ENCODE measurements at regions not wholly inside any gene's neighbourhood (a gene's known extent, or its start where the extent isn't known, plus 50 kb on each side); places are given as distances from the start of the nearest gene placed in this dataset.

- ATAC-seq: no peak
- peaks cover 15 to 20% of the 10 kb centered on the region in 2 donors for H3K9me3 Mint-ChIP-seq
- peaks cover 8 to 25% of the 10 kb centered on the region in 2 donors for H3K36me3 Mint-ChIP-seq
- no peak overlapping the region for H3K27ac Mint-ChIP-seq
- no peak for DNase-seq (ENCODE audit: low spot score in 2 of 2)
Observed at GRCh38 chr16:54430491-54431030, 144.0 kb upstream of the IRX3 start.

- Mint-ChIP-seq H3K36me3 (peaks cover 8 to 20% of the 10 kb centered on the region in 2 donors), H3K27ac (no peak overlapping the region), H3K9me3 (peaks cover 12 to 14% of the 10 kb centered on the region in 2 donors)
- ATAC-seq (no peak), DNase-seq (ENCODE audit: low spot score in 2 of 2) (no peak)
Observed at GRCh38 chr16:54429029-54429428, 142.4 kb upstream of the IRX3 start.

GRCh38 chr16:54426553-54426849 lies 139.9 kb upstream of the IRX3 start:
- Mint-ChIP-seq H3K27ac (peak overlapping the region in 1 of 2 donors; percentile 26), H3K9me3 (peaks cover 12 to 14% of the 10 kb centered on the region in 2 donors), H3K36me3 (peaks cover 7 to 20% of the 10 kb centered on the region in 2 donors)
- no peak for ATAC-seq
- DNase-seq (ENCODE audit: low spot score in 2 of 2): no peak

GRCh38 chr16:54425681-54426552 lies 139.3 kb upstream of the IRX3 start:
- ATAC-seq: no peak
- Mint-ChIP-seq H3K27ac (peak overlapping the region in 1 of 2 donors; percentile 26), H3K9me3 (peaks cover 9 to 12% of the 10 kb centered on the region in 2 donors), H3K36me3 (peaks cover 1 to 16% of the 10 kb centered on the region in 2 donors)
- DNase-seq (ENCODE audit: low spot score in 2 of 2): no peak

GRCh38 chr16:54425068-54425467 lies 138.5 kb upstream of the IRX3 start:
- Mint-ChIP-seq H3K36me3 (peaks cover 0 to 10% of the 10 kb centered on the region in 2 donors), H3K27ac (no peak overlapping the region), H3K9me3 (peaks cover 2 to 10% of the 10 kb centered on the region in 2 donors)
- no peak for ATAC-seq
- no peak for DNase-seq (ENCODE audit: low spot score in 2 of 2)

GRCh38 chr16:54424043-54424451 lies 137.5 kb upstream of the IRX3 start:
- no peak overlapping the region for H3K27ac Mint-ChIP-seq
- no peak for DNase-seq (ENCODE audit: low spot score in 2 of 2)
- ATAC-seq: no peak
- H3K9me3 Mint-ChIP-seq: peaks cover 0 to 4% of the 10 kb centered on the region in 2 donors
- peaks cover 0 to 5% of the 10 kb centered on the region in 2 donors for H3K36me3 Mint-ChIP-seq

- H3K9me3 Mint-ChIP-seq: no peaks in the 10 kb centered on the region
- peak overlapping the region in 1 of 2 donors; percentile 78 for H3K27ac Mint-ChIP-seq
- H3K36me3 Mint-ChIP-seq: no peaks in the 10 kb centered on the region
- ATAC-seq: no peak
- DNase-seq (ENCODE audit: low spot score in 2 of 2): no peak
Observed at GRCh38 chr16:54422569-54422978, 136.0 kb upstream of the IRX3 start.

GRCh38 chr16:54422159-54422558 lies 135.6 kb upstream of the IRX3 start:
- DNase-seq (ENCODE audit: low spot score in 2 of 2) (no peak), ATAC-seq (no peak)

GRCh38 chr16:54421220-54421619 lies 134.6 kb upstream of the IRX3 start:
- Mint-ChIP-seq H3K27ac (no peak overlapping the region), H3K36me3 (no peaks in the 10 kb centered on the region), H3K9me3 (no peaks in the 10 kb centered on the region)
- DNase-seq (ENCODE audit: low spot score in 2 of 2) (no peak), ATAC-seq (no peak)

More at GRCh38 chr16:54422159-54422558, 135.6 kb upstream of the IRX3 start:
- Mint-ChIP-seq H3K27ac (peak overlapping the region in 1 of 2 donors; percentile 78), H3K36me3 (no peaks in the 10 kb centered on the region), H3K9me3 (no peaks in the 10 kb centered on the region)

GRCh38 chr16:54418903-54419302 lies 132.3 kb upstream of the IRX3 start:
- H3K27ac Mint-ChIP-seq: no peak overlapping the region
- DNase-seq (ENCODE audit: low spot score in 2 of 2): no peak
- no peak for ATAC-seq

GRCh38 chr16:54417384-54417783 lies 130.8 kb upstream of the IRX3 start:
- Mint-ChIP-seq H3K9me3 (no peaks in the 10 kb centered on the region), H3K27ac (no peak overlapping the region), H3K36me3 (no peaks in the 10 kb centered on the region)
- DNase-seq (ENCODE audit: low spot score in 2 of 2) (no peak), ATAC-seq (no peak)

More at GRCh38 chr16:54418903-54419302, 132.3 kb upstream of the IRX3 start:
- Mint-ChIP-seq H3K36me3 (no peaks in the 10 kb centered on the region), H3K9me3 (no peaks in the 10 kb centered on the region)

- no peak overlapping the region for H3K27ac Mint-ChIP-seq
- no peaks in the 10 kb centered on the region for H3K9me3 Mint-ChIP-seq
- H3K36me3 Mint-ChIP-seq: no peaks in the 10 kb centered on the region
- ATAC-seq (no peak), DNase-seq (ENCODE audit: low spot score in 2 of 2) (no peak)
Observed at GRCh38 chr16:54414671-54415070, 128.1 kb upstream of the IRX3 start.

- H3K27ac Mint-ChIP-seq: no peak overlapping the region
- no peak for DNase-seq (ENCODE audit: low spot score in 2 of 2)
- H3K36me3 Mint-ChIP-seq: no peaks in the 10 kb centered on the region
- no peak for ATAC-seq
- H3K9me3 Mint-ChIP-seq: no peaks in the 10 kb centered on the region
Observed at GRCh38 chr16:54412777-54413455, 126.3 kb upstream of the IRX3 start.

GRCh38 chr16:54412037-54412436 lies 125.5 kb upstream of the IRX3 start:
- no peak overlapping the region for H3K27ac Mint-ChIP-seq
- no peaks in the 10 kb centered on the region for H3K36me3 Mint-ChIP-seq
- no peak for DNase-seq (ENCODE audit: low spot score in 2 of 2)
- no peak for ATAC-seq
- H3K9me3 Mint-ChIP-seq: no peaks in the 10 kb centered on the region

- Mint-ChIP-seq H3K9me3 (peaks cover 0 to 3% of the 10 kb centered on the region in 2 donors), H3K36me3 (no peaks in the 10 kb centered on the region), H3K27ac (no peak overlapping the region)
- ATAC-seq (no peak), DNase-seq (ENCODE audit: low spot score in 2 of 2) (no peak)
Observed at GRCh38 chr16:54411544-54411943, 125.0 kb upstream of the IRX3 start.

GRCh38 chr16:54409982-54410381 lies 123.4 kb upstream of the IRX3 start:
- DNase-seq (ENCODE audit: low spot score in 2 of 2): no peak
- no peaks in the 10 kb centered on the region for H3K36me3 Mint-ChIP-seq
- peaks cover 0 to 4% of the 10 kb centered on the region in 2 donors for H3K9me3 Mint-ChIP-seq
- ATAC-seq: no peak
- H3K27ac Mint-ChIP-seq: no peak overlapping the region

- H3K27ac Mint-ChIP-seq: no peak overlapping the region
- no peaks in the 10 kb centered on the region for H3K36me3 Mint-ChIP-seq
Observed at GRCh38 chr16:54407596-54407995, 121.0 kb upstream of the IRX3 start.

More at GRCh38 chr16:54407596-54407995, 121.0 kb upstream of the IRX3 start:
- peaks cover 0 to 4% of the 10 kb centered on the region in 2 donors for H3K9me3 Mint-ChIP-seq
- ATAC-seq: no peak
- no peak for DNase-seq (ENCODE audit: low spot score in 2 of 2)

All from activated naive CD4-positive, alpha-beta T cell treated with anti-CD3 and anti-CD28 coated beads, Interleukin-2, amount 50 U/mL, for 72 hours (primary cell).